CD4-positive, alpha-beta T cell treated with Interleukin-4 for 4 hours (primary cell): ENCODE measurements at regions not wholly inside any gene's neighbourhood (a gene's known extent, or its start where the extent isn't known, plus 50 kb on each side); places are given as distances from the start of the nearest gene placed in this dataset.

ENCODE experiments used
- DNase-seq: peaks from one replicate; pipeline ENCODE4 v3.0.0-alpha.2; 2020

DNA sequence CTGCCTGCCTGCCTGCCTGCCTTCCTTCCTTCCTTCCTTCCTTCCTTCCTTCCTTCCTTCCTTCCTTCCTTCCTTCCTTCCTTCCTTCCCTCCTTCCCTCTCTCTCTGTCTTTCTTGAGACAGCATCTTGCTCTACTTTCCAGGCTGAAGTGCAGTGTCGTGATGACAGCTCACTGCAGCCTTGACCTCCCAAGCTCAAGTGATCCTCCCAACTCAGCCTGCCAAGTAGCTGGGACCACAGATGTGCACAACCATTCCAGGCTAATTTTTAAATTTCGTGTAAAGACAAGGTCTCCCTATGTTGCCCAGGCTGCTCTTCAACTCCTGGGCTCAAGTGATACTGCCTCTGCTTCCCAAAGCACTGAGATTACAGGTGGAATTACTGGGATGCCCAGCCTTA lies 328.2 kb upstream of the SORL1-AS1 start:
- DNase-seq: no peak

DNA sequence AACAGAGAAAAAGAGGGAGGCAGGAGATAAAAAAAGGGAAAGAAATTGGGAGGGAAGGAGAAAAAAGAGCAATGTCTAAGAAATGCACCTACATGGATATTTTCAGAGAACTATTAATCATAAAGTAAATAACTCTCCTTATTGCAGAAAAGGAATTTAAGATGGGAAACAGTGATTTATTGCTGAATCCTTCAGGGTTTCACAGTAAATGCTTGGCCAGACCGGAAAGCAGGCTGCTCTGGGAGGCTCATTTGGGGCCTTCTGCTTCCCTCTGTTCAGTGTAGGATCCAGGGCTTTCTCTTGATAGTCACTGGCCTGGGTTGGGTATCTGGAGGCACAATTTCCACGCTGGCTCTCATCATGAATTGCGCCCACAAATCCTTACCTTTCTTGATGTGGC lies 324.3 kb upstream of the SORL1-AS1 start:
- DNase-seq: no peak

DNA sequence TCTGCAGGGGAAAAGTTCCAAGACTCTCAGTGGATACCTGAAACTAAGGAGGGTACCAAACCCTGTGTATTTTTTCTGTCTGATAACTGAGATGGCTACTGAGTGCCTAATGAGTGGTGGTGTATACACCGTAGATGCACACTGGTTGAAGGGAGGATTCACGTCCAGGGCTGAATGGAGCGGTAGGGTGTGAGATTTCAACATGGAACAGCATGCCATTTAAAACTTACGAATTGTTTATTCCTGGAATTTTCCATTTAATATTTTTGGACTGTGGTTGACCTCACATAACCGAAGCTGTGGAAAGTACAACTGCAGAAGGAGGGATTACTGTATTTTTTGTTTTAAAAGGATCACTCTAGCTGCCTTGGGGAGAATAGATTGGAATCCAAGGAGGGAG lies 322.5 kb upstream of the SORL1-AS1 start:
- no peak for DNase-seq

DNA sequence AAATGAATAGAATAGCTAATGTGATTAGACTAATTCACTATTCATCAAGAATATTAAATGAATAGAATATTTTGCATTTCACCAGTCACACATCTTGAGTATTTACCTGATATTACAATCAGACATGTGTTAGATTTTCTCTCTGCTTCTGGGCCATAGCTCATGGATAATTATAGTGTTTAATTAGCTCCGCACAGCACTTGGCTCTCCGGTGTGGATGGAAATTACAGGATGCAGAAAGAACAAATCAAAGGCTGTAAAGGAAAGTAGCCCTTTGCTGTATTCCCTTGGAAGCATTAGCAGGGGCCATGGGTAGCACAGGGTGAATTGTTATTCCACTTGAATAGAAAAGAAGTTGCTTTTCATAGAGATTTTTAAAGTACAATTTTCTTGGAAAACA lies 320.3 kb upstream of the SORL1-AS1 start:
- DNase-seq: no peak

DNA sequence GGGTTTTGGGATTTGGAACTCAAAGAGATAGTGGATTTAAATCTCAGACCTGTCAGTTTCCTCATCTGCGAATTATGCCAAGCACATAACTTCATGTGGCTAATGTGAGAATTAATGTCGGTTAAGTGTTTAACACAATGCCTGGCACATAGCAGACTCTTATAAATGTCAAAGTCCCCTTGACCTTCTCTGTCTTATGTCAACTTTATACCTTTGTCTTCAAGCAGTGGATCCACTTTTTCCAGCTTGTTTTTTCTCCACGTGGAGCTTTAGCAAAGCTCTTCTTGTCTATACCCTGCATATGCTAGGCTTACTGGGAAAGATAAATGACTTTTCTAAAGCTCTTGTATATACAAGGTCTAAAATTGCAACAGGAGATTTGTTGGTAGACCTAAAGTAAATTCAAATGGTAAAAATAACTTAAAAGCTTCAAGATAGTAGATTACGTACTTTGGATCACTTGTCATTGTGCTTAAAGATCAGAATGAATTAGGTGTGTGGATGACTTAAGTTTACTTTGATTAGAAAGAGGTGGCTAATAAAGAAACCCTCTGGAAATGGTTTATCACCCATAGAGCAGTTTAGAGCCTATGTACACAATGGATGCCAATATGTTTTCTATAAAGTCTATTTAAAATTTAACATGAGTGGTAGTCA lies 318.3 kb upstream of the SORL1-AS1 start:
- no peak for DNase-seq

DNA sequence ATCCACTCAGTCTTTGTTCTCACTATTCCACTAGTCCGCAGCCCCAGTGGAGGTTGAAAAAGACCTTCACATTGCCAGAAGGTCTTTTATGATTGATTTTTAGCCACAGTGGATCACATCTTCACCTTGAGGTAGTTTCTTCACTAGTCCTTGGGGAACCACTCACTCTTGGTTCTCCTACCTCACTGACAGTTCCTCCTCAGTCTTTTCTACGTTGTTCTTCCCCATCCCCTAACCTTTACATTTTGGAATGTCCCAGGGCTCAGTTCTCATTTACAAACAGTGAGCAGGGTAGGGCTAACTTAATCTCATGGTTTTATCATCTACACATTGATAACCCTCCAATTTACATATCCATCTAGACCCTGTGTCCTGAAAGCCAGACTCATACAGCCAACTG lies 316.4 kb upstream of the SORL1-AS1 start:
- DNase-seq: no peak

DNA sequence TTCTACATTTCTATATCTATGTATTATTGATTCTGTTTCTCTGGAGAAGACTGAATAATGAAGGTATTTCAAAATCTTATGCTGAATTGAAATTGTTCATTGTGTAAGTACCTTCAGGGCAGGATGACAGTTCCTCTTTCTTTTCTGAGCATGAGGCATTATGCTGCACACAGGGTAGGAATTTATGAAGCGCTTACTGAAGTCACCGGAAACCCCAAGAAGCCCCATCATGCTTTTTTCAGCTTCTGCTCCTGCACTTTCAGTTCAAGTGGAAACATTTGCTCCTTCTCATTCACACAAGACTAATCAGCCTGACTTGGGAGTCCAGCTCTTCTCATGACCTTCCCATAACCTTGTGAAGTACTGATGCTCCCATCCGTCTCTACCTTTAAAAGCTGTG lies 314.7 kb upstream of the SORL1-AS1 start:
- peak; percentile 4 for DNase-seq

DNA sequence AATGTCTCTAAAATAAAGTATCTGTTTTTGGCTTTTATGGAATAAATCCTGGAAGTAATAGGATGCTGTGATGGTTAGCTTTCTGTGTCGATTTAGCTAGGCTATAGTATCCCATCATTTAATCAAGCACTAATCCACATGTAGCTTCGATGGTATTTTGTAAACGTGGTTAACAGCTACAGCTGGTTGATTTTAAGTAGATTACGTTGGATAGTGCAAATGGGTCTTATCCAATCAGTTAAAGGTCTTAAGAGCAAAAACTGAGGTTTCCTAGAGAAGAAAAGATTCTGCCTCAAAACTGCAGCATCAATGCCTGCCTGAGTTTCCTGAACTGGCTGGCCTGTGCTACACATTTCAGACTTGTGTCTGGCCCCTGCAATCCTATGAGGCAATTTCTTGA lies 314.2 kb upstream of the SORL1-AS1 start:
- no peak for DNase-seq

DNA sequence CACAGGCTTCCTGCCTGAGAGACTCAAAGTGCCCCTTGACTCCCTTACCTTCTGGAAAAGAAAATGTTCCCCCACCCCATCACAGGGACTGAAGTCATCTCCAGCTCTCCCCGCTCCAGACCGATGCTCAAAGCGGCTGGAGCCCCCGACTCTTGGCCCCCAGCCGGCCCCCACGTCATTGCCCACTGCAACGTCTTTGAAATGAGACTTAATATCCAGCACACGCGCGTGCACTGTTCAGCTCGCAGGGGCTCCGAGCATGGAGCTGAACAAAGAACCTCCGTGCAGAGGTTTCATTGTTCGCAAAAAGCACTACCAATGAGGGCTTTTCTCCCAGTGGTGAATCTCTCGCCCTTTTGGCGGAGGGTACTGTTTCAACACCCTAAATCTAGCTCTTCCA lies 313.4 kb upstream of the SORL1-AS1 start:
- DNase-seq: no peak

DNA sequence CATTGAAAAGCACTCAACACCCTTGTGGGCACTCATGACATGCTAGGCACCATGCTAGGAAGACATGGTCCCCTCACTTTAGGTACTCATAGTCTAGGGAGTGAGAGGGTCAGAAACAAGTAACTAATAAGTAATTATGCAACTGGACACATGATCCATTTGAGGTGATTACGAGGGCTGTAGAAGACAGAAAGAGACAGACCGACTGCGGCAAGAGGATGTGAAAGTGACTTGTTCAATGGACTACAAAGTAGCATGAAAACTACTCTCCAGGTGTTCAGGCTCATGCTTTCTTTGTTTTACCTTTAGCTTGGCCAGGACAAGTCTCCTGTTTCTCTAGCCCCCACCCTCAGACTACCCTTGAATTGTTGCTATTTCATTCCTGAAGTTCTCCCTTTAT lies 310.8 kb upstream of the SORL1-AS1 start:
- DNase-seq: no peak

DNA sequence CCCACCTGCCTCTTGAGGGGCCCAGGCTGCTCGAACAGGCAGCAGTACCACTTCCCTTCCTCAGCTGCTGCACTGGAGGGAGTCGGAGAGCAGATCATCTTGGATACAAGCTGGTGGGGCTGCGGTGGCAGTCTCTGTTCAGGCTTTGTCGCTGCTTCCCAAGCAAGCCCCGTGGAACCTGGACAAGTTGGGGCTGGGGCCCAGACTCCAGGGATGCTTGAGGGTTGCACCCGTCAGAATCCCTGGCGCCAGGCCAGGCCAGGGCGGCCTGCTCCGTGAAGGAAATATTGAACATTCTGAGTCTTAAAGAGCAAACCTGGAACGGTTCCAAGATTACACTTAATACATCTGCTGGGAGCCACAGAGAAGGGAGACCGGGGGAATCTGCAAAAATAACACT lies 310.1 kb upstream of the SORL1-AS1 start:
- DNase-seq: no peak

DNA sequence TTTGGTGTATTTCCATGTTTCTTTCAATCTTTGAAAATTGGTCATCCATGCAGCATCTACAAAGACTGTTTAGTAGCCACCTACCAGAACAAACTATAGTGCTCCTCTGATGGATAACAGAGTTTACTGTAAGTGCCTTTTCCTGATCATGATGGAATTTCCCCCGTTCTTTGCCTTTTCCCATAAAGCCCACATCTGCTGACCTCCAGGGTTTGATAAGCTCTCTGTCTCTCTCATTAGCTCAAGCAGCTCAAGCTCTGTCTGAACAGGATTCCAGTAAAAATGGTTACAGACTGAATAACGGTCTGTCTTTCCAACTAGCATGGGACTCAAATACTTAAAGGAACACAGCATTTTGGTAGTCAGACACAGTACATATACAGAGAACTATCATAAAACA lies 308.4 kb upstream of the SORL1-AS1 start:
- no peak for DNase-seq

DNA sequence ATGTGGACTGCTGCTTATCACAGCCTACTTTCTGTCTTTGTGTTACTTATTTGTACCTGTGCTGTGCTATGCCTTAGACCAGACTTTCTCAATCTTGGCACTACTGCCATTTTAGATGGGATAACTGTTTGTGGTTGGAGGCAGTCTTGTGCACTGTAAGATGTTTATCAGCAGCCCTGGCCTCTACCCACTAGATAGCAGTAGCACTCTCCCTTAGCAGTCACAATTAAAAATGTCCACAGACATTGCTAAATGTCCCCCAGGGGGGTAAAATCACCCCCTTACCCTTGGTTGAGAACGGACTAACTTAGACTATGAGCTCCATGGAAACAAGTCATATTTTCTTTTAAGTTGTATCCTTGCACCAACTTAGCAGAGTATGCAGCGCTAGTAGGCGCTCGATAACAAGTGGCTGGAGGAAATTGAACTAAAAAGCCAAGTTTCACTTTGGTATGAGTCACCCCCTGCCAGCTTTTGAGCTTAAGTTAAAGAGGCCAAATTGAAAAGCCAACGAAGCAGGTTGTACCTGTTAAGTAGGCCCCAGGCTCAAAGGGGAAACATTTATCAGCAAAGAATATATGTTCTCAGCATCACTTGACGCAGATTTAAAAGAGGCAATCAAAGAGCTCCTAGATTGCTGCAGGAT lies 304.8 kb upstream of the SORL1-AS1 start:
- no peak for DNase-seq

DNA sequence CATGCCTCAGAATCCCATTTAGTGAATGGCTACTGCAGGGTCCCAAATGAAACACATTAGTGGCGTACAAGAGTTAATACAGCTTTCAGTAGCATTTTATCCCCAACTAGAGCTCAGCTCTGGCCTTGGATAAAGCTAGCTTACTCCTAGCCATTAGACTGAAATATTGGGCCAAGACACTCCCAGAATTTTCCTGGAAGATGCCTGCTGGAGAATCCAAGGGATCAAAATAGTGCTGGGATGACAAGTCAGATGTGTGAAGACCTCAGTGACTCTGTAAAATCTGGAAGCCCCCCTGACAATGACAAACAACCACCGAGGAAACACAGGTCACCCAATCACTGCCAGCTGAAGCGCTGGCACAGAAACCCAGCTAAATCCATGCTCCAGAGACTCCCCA lies 303.1 kb upstream of the SORL1-AS1 start:
- no peak for DNase-seq

DNA sequence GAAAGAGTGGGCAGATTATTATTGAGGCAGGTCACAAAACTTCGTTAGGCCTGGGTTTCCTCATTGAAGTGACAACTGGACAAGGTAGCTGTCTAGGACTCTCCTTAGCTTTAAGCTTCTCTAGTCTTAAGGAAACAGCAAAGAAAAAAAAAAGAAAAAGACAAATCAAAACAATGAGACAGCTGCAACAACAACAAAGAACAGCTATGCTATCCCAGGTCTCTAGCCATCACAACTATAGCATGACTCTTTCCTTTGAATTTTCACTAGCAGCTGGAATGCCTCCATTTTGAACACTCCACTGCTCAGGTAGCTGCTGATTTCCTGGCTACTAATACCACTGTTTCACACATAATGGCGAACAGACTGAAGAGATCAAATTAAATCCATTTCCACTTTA lies 302.4 kb upstream of the SORL1-AS1 start:
- DNase-seq: no peak

DNA sequence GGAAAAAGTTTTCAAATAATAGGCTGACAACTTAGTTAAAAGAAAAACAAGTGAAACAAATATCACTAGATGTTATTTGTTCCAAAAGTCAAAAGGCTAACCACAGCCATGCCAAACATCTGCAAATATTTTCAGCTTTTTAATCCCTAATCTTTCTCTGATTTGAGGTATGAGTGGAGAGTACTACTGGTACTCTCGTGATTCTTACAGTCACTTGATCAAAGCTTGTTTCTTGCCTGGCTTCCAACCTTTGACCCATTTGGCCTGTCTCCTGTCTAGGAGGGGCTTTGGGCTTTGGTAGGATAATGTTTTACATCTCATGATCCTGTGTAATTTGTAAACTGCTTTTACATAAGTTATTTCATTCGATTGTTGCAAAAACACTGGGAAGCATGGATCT lies 301.8 kb upstream of the SORL1-AS1 start:
- no peak for DNase-seq

DNA sequence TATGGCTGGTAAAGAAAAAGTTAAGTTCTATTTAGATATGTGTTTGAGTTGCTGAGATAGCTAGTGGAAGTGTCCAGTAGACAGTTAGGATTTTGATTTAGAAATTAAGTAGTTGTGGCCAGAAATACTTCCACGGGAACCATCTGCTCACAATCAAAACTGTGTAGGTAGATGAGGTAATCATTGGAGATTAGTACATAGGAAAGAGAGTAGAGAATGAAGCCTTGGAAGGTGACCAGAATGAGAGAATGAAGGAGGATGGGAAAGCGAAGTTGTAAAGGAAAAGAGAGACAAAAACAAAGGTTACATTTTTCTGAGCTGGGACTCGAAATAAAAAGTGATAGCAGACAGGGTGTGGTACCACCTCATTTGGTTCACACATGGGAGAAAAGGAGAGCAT lies 296.9 kb upstream of the SORL1-AS1 start:
- no peak for DNase-seq

DNA sequence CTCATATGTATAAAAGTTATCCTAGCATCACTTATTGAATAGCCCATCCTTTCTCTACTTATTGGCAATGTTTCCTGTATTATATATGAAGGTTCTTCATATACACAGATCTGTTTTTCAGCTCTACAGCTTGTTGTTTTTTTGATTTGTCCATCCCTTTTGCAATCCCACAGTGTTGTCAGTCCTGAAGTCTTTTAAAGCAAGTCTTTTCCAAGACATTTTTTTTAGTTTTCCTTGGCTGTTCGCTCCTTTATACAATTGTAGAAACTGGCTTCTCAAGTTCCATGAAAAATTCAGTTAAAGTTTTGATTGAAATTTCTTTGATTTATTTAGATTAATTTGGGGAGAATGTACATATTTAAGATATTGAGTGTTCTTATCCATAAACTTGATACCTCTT lies 295.3 kb upstream of the SORL1-AS1 start:
- no peak for DNase-seq

DNA sequence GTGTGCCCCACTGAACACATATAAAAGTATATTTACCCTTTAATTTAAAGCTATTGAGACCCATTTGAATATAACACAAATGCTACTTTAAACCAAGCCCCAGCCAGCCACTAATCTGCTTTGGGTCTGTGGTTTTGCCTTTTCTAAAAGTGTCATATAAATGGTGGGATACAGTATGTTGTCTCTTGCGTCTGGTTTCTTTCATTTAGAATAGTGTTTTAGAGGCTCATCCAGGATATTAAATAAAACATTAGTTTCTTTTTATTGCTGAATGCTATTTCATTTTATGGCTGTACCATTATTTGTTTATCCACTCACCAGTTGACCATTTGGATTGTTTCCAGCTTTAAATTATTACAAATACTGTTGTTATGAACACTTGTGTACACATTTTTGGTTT lies 290.5 kb upstream of the SORL1-AS1 start:
- no peak for DNase-seq

DNA sequence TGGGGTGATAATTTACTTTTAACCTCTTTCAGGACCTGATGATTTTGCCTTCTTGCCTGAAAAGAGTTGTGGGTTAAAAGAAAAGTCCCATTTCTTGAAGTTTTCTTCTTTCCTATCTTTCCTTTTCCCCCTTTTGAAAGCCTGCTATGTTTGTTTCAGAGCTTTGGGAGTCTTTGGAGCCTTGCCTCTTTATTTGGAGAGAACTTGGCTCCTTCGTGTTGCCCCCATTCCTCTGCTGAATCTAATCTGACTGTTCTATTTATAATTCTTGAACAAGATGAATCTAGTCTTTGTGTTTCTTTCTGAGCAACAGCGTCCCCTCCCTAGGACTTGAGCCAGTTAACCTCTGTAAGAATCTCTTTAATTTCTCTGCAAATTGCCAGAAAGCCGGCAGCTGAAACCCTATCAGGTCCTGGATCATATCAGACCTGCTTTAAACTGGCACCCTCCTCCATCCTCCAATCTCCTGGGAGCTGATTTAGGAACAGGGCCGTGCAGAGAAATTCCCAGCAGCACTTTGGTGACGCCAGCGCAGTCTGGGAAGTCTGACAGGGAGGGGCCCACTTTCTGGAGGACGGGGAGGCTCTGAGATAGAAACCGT lies 289.1 kb upstream of the SORL1-AS1 start:
- no peak for DNase-seq

DNA sequence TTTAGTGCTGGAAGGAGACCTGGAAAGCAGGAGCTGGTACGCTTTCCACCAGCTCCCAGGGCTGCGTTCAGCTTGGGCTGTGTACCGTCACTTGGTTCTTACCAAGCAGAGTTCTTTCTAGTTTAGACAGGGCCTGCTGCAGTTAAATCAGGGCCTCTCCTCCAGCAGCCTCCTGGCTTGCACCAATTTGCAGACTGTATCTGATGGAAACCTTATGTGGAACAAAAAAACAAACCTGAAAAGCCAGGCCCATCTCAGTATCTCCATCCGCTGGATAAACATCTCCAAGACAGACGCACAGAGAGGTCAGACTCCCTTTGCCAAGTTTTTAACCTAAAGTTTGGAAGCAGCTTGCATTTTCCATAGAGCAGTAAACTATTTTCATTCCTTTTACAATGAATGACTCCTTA lies 288.6 kb upstream of the SORL1-AS1 start:
- DNase-seq: no peak

DNA sequence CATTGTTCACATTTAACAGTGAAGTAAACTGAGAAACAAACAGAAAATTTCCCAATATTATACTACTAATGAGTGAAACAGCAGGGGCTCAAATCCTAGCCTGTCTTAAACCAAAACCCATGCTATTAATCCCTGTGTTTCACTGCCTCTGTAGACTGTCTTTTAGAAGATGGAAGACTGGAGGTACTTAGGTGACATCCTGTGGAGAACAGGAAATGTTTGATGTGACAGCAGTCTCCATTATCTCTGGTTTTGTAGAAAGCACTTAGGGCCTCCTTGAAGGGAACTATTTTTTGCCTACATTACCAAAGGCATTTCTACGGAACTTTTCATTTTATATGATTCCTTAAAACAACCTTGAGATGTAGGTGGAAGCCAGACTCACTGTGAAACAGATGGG lies 288.1 kb upstream of the SORL1-AS1 start:
- DNase-seq: no peak

DNA sequence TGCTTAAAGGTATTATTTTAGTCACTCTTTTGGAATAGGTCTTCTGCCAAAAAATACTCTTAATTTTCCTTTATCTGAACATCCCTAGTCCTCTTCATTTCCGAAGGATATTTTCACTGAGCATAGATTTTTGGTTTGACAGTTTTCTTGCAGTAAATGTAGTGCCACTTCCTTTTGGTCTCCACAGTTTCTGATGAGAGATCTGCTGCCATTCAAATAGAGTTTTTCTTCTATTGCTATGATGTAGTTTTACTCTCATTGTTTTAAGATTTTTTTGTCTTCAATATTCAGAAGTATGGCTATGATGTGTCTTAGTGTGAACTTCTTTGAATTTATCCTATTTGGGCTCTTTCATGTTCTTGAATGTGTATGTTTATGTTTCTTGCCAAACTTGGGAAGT lies 281.1 kb upstream of the SORL1-AS1 start:
- DNase-seq: no peak

DNA sequence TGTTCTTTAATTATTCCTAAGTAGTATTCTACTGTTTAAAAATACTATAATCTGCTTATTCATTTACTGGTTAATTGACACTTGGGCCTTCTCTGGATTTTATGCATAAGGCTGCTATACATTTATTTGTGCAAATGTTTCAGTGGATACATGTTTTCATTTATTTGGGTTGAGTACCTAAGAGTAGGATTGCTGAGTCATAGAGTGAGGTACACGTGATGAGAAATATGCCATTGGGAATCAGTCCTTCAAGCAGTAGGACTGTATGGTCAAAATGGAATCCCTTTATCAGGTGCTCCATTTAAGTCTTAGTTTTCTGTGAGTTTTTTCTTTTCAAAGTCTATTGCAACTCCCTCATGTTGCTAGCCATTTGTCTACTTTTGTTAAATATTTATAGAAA lies 275.2 kb upstream of the SORL1-AS1 start:
- no peak for DNase-seq

DNA sequence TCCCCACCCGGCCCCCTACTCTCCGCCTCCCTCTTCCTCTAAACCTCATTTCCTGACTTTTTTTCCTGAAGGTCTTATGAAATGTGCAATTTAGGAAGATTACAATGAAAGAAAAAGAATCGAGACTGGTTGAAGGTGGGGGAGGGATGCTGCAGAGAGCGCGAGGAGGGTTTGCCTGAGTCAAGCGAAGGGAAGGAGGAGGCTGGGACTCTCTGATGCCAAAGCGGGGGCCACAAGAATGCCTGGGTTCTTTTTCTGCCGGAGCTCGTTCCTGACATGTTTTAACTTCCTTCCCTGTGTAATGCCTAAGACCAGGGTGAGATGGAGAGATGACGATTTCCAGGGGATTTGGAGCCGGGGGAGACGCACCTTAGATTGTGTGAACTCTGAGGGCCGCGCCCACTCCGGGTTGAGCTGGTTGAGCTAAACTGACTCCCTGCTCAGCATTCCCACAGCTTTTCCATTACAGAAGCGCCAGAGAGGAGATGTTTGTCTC lies 270.5 kb upstream of the SORL1-AS1 start:
- no peak for DNase-seq
